Activated CD4-positive, alpha-beta T cell treated with anti-CD3 and anti-CD28 coated beads for 4 hours (primary cell): ENCODE measurements at regions not wholly inside any gene's neighbourhood (a gene's known extent, or its start where the extent isn't known, plus 50 kb on each side); places are given as distances from the start of the nearest gene placed in this dataset.

Source experiments
- DNase-seq, 2 donors: peaks; one replicate each; pipeline ENCODE4 v3.0.0-alpha.2; 2020

DNA sequence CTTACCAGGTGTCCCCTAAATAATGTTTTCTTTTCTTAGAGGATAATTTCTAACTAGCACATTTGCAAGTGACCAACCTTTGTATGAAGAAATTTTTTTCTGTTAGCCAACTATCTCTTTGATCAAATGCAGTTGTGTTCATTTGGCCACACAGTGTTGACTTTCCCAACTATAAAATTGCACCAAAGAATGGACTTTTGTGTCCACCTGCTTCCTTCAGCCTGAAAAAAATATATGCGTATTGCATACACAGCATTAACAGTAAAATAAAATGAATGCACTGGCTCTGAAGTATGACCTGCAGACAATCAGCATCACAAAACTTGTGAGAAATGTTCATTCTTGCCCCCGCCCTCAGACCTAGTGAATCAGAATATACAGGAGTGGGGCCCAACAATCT, 342.0 kb downstream of the SEC23A start:
- DNase-seq = no peak

DNA sequence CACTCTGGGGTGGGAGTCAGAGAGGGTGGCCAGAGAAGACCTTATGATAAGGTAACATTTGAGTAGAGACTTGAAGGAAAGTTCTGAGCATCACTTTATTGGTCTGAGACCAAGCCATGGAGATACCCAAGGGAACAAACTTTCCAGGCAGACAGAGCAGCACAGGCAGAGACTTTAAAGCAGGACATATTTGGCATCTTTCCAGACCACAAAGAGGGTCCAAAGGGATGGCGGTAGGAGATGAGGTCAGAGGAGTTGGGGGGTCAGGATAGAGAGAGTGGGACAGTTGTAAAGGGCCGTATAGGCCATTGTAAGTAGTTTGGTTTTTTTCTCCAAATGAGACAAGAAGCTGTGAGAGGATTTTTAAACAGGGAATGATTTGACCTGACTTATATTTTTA, 344.4 kb downstream of the SEC23A start:
- no peak for DNase-seq

DNA sequence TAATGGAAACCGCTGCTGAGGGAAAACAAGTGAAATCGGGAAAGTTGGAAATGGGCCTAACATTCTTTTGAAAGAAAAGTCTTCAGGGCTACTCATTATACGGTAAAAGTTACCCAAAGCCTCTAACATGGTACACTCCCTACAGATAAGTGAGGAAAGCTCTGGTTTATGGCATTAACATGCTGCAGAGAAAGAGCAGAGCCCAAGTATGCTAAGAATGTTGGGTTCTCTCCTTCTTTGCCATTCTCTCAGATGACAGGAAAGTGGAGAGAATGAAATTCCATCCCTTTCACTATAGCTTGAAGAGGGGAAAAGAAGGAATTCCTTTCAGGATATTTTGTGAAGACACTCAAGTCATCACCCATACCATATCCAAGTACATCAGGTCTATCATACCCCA, 348.0 kb downstream of the SEC23A start:
- no peak for DNase-seq

DNA sequence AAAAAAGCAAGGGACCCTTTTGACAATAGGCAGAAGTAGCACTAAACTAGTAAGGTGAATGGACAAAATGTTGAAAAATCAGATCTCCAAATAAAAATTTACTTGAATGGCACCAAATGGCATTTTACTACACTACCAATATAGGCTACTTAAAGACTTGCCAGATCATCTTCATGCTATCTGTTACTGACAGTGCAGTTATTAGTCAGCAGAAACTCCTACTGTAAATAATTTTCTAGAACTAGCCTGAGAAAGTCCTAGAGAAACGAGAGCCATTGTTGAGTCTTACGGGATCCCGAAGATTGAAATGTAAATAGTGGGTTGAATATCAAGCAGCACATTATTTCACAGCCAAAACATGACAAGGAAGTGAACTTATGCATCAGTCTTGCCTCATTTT, 350.3 kb downstream of the SEC23A start:
- DNase-seq = no peak

DNA sequence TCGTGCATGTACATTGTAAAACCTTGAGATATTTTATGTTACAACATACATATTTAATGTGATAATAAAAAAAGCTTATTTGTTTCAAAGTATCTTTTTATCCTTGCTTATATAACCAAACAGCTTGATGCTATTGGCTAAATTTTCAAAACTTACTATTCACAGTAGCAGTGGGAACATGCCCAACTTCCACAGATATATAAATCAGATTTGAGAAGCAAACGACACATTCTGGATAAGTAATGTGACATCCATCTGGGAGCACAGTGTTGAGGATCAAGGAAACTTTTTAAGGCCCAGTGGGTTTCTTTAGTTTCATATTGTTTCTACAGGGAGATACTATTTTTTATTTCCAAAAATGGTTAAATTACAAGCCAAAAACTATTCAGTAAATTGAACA, 350.7 kb downstream of the SEC23A start:
- no peak for DNase-seq

DNA sequence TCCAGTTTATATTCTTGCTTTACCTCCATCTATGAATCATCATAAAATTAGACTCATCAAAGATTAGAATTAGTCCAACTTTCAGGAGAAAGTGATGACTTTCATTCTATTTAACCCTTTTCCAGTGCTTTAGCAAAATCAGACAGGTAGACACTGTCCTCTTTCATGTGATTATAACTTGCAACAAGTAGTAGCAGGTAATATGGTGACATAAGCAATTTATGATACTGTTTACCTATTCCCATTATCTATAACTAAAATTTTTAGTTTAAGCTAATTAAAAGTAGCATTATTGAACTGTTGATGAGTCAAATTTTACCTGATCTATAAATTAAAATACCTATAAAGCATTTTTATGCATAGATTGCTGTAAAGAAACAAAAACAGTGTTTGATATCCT, 351.6 kb downstream of the SEC23A start:
- no peak for DNase-seq

DNA sequence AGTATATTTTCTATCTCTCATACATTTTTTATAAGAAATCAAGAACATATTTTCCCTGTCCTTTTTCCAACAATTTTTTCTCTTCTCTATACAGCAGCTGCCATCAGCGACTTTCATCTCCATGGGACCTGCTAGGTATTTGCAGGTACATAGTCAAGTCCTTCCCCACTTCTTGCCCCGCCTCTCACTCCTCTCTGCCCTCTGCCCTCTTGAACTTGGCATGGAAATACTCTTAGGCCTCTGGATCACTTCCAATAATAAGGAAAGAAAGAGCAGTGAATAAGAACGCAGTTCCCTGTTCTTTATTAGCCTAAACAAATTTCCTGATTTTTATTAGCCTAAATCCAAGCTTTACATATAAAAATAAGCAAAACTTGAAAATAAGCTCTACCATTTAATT, 353.1 kb downstream of the SEC23A start:
- no peak for DNase-seq

DNA sequence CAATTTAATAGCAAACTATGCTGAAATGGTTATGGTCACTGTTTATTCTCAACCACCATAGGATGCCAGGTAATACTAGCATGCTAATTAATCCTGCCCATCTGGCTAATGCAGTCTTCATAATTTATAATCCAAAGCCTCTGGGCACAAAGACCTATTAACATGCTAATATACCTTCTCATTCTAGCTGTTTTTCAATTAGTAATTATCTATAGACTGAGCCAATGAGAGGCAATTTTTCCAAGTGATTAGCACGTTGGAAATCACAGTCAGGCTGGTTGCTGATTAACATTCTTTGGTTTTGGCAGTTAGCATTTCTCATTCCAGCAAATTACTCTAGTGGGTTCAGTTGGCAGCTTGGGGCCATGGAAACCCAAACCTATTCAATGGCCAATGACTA, 357.2 kb downstream of the SEC23A start:
- no peak for DNase-seq

DNA sequence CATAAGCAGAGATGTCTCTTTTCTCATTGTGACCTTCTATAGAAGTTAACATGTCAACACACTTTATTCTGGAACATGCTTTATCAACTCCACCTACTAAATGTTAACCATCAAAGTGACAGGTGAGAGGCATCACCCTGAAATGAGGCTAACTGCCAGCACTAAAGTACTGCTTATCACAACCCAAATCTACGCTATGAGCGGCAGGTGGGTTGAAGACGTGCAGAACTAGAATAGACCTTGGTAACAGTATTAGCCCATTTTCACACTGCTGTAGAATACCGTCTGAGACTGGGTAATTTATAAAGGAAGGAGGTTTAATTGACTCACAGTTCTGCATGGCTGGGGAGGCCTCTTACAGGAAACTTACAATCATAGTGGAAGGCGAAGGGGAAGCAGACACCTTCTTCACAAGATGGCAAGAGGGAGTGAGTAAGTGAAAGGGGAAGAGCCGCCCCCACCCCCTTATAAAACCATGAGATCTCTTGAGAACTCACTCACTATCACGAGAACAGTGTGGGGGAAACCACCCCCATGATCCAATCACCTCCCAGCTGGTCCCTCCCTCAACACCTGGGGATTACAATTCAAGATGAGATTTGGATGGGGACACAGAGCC, 359.0 kb downstream of the SEC23A start:
- DNase-seq = no peak

DNA sequence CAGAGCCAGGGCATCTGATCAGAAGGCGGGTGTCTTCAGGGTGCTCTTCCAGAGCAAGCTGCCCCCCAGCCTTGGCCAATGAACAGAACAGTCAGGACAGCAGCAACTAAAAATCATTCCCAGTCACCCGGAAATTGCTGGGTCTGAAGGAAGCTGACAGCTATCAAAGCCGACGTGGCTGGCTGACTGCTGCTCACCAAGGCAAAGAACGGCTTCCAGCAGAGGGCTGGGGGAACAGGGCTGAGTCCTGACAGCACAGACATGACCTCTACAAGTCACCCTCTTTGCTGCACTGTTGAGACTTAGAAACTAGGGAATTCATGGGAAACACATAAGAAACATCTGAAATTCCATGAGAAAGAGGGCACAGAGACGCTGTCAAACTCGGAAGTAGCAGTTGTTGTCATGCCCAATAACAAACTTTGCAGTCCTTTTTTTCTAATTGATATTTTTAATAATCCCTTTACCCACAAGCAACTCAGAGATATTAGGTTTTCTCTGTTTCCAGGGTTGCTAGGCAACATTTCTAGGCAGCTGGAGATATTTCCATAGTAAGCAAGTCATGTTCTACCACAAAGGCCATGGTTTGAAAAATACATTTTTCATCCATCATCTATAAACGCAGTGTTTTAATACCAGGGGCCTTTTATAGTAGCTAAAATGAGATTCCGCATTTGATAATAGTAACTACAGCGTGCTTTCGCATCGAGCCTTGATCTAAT, 365.2 kb downstream of the SEC23A start:
- no peak for DNase-seq

DNA sequence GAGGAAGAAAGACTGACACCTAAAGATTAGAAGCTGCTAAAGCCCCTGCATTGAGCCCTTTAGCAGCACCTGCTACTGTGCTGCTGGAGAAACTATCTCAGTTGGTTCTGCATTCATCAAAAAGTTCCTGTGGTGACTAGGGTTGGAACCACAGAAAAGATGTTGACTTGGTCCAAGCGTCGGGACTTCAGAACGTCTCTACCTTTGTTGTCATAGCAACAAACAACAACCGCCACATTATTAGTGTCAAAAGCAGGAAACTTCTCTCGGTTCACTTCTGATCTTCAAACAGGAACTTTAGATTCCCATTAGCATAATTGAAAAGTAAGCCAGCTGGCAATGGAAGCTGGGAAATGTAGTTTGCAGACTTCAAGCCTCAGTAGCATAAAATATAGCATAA, 368.0 kb downstream of the SEC23A start:
- DNase-seq = no peak

DNA sequence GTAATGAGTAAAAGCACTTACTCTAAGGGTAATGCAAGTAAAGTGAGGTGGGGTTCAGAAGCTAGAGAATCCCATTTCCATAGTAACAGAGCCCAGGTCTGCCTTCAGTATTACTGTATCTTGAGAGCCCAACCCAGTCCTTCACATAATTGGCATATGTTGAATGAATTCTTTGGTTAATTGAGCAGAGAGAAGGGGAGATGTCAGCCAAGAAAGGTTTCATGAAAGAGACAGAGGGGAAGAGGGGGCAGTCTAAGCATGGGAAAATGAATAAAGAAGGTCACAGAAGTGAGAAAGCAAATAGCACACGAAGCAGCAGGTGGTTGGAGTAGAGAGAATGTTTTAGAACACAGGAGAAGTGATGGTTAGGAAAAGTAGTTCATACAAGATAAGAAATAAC, 371.1 kb downstream of the SEC23A start:
- no peak for DNase-seq

DNA sequence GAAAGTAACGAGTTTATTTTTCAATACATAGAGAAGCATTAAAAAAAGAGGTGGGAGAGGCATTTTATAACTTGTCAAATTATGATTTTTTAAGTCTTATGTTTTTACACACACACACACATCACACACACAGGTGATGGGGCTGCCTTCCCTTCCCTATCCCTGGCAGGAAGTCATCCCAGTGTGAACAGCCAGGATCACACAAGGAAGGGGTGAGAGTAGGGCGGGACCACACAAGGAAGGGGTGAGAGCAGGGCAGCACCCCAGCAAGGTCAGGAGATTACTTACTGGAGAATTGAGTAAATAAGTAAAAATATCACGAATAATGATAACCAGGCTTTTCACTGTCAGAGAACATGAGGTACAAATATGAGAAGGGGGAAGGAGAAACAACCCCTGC, 372.6 kb downstream of the SEC23A start:
- DNase-seq = no peak

DNA sequence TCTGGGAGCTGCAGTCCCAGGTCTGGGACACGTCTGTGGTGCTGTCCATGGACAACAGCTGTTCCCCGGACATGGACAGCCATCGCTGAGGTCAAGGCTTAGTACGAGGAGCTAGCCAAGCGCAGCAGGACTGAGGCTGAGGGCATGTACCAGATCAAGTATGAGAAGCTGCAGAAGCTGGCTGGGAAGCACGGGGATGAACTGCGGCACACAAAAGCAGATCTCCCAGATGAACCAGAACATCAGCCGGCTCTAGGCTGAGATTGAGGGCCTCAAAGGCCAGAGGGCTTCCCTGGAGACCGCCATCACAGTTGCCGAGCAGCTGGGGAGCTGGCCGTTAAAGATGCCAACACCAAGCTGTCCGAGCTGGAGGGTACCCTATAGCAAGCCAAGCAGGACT, 375.3 kb downstream of the SEC23A start:
- no peak for DNase-seq

DNA sequence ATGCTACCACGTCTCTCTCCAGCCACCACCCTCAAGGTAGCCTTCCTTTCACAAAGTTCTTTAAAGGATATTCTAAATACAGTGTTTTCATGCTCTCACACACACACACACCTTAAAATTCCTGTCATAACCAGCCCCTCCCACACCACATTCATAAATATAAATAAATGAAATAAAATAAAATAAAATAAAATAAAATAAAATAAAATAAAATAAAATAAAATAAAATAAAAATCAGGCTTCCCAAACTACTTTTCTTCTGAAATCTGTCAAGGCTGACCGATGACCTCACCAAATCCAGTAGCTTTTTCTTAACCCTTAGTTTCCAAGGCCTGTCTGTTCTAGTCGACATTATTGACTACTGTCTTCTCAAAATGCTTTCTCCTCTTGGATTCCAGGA, 378.4 kb downstream of the SEC23A start:
- no peak for DNase-seq

DNA sequence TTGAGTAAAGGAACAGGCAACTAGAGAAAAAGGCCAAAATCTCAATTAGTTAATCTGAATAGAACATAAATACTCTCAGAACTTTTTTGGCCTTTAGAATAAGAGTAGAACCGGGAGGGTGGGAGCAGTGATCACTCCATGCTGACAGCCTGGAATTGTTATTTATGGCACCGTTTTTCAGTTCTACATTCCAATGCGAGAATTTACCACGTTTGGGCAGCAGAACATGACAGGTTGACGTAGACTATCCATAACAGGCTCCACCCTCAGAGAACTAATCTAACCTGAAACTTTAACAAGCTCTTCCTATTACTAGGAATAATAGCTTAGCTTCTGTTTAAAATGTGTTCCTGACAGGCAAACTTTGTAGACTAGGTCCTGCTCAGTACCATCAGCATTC, 379.1 kb downstream of the SEC23A start:
- DNase-seq = no peak

DNA sequence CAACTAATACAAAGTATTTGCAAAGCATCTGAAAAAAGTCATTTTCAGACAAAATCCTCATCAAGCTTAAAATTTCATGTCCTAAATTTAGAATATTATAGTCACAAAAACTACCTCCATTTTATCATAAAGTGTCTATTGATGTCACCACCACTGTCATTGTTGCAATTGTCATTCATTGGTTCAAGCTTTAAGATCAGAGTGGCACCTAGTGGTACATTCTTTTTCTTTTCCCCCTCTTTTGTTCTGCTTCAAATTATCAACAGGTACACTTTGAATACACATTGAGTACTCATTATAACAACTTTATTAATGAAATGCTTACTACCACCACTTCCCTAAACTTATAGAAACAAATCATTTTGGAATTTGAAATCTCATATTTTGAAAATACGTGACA, 379.8 kb downstream of the SEC23A start:
- no peak for DNase-seq

DNA sequence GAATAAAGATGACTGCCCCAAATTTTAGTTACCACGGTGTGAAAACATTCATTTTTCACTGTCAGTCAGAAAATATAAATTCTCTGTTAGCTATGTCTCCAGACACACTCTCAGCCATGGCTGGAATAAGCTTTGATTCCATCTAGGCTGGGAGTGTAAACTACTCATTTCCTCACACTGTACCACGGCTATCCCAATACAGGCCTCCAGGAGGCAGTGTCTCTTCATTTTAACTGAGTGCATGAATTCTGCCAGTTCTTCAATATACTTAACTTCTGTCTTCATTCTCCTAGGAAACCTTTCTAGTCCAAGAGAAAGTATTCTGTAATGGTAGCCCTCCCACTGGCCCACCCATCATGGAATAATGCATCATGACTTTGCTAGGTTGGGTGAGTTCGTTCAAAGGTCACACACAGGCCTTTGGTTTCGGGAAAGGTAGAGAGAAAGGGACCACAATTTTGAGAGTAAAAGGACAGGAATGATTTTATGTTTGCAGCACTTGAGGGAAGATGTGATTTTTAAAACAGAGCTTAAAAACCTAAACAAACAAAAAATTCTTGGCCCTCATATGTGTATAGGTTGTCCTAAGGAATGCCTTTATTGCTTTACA, 381.1 kb downstream of the SEC23A start:
- peak in 1 of 2 donors; percentile 1 for DNase-seq

DNA sequence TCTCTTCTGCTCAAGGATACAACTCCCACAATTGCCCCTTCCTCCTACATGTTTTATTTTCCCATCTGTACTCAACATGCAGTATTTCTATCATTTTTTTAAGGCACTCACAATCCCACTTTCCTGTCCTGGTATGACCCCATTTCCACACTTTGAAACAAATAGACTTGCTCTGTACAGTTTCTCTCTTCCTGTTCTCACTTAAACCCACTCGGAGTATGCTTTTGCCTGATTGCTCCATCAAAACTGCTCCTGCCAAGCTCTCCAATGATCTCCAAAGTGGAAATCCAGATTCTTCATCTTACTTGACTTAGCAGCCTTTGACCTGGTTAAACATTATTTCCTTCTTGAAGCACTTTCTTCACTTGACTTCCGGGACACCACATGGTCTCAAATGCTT, 384.5 kb downstream of the SEC23A start:
- DNase-seq = no peak

DNA sequence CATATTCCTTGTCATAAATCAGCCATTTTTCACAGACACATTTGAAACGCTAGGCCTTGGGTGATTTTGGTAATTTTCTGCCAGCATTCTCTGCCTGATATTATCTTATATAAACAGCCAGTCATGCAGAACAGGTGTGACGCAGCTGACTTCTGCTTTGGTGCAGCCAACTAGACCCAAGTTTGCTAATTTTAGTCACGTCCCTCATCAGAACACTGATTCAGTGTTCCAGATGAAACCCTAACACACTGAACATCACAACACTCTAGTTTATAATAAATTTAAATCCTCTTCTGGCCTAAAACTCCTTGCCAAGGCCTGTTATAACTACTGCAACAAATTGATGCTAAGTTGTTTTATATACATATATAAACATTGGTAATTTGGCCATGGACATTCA, 386.1 kb downstream of the SEC23A start:
- DNase-seq = no peak

DNA sequence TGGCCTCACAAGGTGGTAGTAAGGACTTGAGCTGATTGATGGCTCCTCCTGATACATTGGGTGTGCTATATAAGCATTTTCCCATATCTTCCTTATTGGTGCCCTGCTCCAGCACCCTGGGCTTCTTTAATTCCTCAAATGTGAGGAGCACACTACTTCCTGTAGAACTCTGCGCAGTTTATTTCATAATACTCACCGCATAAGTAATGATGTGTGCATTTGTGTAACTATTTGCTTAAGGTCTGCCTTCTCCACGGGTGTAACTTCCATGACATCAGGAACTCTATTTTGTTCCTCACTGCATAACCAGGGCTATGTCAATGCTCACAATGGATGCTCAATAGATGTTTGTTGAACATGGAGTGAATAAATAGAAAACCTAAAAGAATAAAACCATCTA, 392.2 kb downstream of the SEC23A start:
- DNase-seq = no peak

DNA sequence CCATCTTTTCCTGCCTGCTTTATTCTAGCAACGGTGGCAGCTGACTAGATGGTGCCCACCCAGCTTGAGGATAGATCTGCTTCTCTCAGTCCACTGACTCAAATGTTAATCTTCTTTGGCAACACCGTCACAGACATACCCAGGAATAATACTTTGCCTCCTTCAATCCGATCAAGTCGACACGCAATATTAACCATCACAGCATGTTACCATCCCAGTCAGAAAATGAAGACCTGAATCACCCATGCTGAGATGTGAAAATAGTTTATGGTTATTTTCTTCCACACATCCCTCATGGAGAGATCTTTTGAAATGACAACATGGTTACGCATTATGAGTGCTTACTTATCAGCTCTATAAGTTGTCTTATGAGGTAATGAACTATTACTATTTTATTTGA, 392.8 kb downstream of the SEC23A start:
- DNase-seq = no peak

DNA sequence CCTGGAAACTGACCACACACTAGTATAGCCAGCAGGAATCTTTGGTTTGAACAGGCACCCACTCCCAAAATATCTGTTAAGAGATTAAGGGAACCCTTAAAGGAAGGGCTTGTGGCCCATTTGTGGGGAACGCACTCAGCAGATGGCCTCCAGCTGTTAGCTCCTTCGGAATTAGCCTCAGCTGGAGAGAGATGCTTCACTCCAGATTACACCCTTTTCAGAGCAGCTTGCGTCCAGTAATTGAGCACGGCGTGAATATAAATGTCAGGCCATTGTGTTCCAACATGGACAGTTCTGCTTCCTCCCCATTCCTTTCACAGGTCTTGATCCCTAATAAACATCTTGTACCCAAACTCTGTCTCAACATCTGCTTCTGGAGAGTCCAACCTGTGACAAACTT, 397.8 kb downstream of the SEC23A start:
- no peak for DNase-seq

DNA sequence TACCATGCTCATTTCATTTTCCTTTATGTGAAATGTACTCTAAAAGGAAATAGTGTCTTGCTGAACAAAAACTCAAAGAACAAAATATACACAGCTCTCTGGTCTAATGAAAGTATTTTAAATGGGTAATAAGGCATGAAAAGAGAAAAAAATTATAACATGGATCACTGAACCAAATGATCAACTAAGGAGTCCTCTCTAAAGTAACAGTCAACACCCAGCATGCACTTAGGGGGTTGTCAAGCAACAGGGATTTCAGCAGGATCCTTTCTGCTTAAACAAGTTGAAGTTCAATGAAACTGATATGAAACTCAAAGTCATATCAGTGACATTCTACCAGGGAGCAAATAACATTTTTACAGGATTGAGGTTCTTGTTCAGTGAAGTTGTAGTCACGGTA, 398.8 kb downstream of the SEC23A start:
- DNase-seq = no peak

DNA sequence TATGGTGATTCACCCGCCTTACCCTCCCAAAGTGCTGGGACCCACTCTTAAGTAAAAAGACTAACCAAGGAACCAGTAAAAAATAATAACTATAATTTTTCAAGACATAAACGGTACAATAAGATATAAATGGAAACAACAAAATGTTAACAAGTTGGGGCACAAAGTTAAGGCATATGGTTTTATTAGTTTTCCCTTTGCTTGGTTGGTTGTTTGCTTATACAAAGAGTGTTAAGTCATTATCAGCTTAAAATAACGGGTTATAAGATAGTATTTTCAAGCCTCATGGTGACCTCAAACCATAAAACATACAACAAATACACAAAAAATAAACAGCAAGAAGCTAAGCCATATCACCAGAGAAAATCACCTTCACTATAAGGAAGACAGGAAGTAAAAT, 406.1 kb downstream of the SEC23A start:
- no peak for DNase-seq
